GM12891 (cell line): ENCODE measurements at regions not wholly inside any gene's neighbourhood (a gene's known extent, or its start where the extent isn't known, plus 50 kb on each side); places are given as distances from the start of the nearest gene placed in this dataset.

Experiments
- DNase-seq: peaks from one replicate; pipeline ENCODE4 v3.0.0; 2011; ENCODE audit warnings: low spot score; ENCODE audit not compliant: insufficient read length
- FAIRE-seq: peaks from 2 replicates; lab custom pipeline; 2011; peaks lifted over from hg19 to GRCh38; lab: Jason Lieb, UNC
- PAX5 ChIP-seq: IDR thresholded peaks from 2 replicates; pipeline ENCODE4 v1.6.1; 2011; ENCODE audit warnings: low read length, moderate library complexity, mild to moderate bottlenecking; ENCODE audit not compliant: insufficient read depth, severe bottlenecking
- POLR2A ChIP-seq: IDR thresholded peaks from 2 replicates; pipeline ENCODE4 v1.6.1; 2011; ENCODE audit warnings: low read depth, low read length, control low read depth
- POLR2AphosphoS5 ChIP-seq: IDR thresholded peaks from 2 replicates; pipeline ENCODE4 v1.6.1; 2011; ENCODE audit warnings: low read depth, low read length, control low read depth
- POU2F2 ChIP-seq: IDR thresholded peaks from 2 replicates; pipeline ENCODE4 v1.6.1; 2011; ENCODE audit warnings: low read depth, mild to moderate bottlenecking, control low read depth, low read length, moderate library complexity
- SPI1 ChIP-seq: IDR thresholded peaks from 2 replicates; pipeline ENCODE4 v1.6.1; 2011; ENCODE audit warnings: low read depth, low read length, control low read depth
- TAF1 ChIP-seq: IDR thresholded peaks from 2 replicates; pipeline ENCODE4 v1.6.1; 2011; ENCODE audit warnings: low read depth, low read length, control low read depth

GRCh38 chr4:32752962-32753361 lies 2032.8 kb downstream of the PCDH7 start:
- TF ChIP-seq POU2F2 (no peak), PAX5 (no peak)
- DNase-seq, result no peak
- no peak for FAIRE-seq

- TF ChIP-seq SPI1 (no peak), TAF1 (no peak), PAX5 (no peak), POU2F2 (no peak)
- FAIRE-seq (no peak), DNase-seq (no peak)
These were observed 2048.7 kb downstream of the PCDH7 start for GRCh38 chr4:32768664-32769389.

- FAIRE-seq (no peak), DNase-seq (no peak)
- TF ChIP-seq TAF1 (no peak), POLR2AphosphoS5 (no peak), SPI1 (no peak), POU2F2 (no peak), PAX5 (no peak), POLR2A (no peak)
These were observed 2051.3 kb downstream of the PCDH7 start for GRCh38 chr4:32771491-32771890.

- DNase-seq (no peak), FAIRE-seq (no peak)
These were observed 2054.9 kb downstream of the PCDH7 start for GRCh38 chr4:32775049-32775448.

GRCh38 chr4:32776435-32777203 lies 2056.4 kb downstream of the PCDH7 start:
- TF ChIP-seq TAF1, result no peak
- TF ChIP-seq POLR2A, result no peak
- no peak for TF ChIP-seq POLR2AphosphoS5
- no peak for TF ChIP-seq PAX5
- TF ChIP-seq POU2F2, result no peak
- no peak for TF ChIP-seq SPI1
- FAIRE-seq (no peak), DNase-seq (no peak)

More at GRCh38 chr4:32775049-32775448, 2054.9 kb downstream of the PCDH7 start:
- no peak for TF ChIP-seq POU2F2
- TF ChIP-seq POLR2A, result no peak
- TF ChIP-seq SPI1, result no peak
- TF ChIP-seq PAX5, result no peak
- TF ChIP-seq TAF1, result no peak
- TF ChIP-seq POLR2AphosphoS5, result no peak

- FAIRE-seq (no peak), DNase-seq (no peak)
- no peak for TF ChIP-seq POLR2A
- no peak for TF ChIP-seq POU2F2
- TF ChIP-seq POLR2AphosphoS5, result no peak
- no peak for TF ChIP-seq PAX5
- no peak for TF ChIP-seq SPI1
- TF ChIP-seq TAF1, result no peak
These were observed 2057.9 kb downstream of the PCDH7 start for GRCh38 chr4:32778025-32778424.

- TF ChIP-seq TAF1 (no peak), POU2F2 (no peak), SPI1 (no peak), POLR2AphosphoS5 (no peak), POLR2A (no peak), PAX5 (no peak)
- DNase-seq (no peak), FAIRE-seq (no peak)
These were observed 2058.8 kb downstream of the PCDH7 start for GRCh38 chr4:32778938-32779337.

GRCh38 chr4:32789026-32789608 lies 2068.9 kb downstream of the PCDH7 start:
- FAIRE-seq (no peak), DNase-seq (no peak)
- TF ChIP-seq POLR2A (no peak), POU2F2 (no peak), POLR2AphosphoS5 (no peak), PAX5 (no peak), SPI1 (no peak), TAF1 (no peak)

GRCh38 chr4:32790803-32791202 lies 2070.6 kb downstream of the PCDH7 start:
- DNase-seq (no peak), FAIRE-seq (no peak)
- TF ChIP-seq POLR2AphosphoS5 (no peak), PAX5 (no peak), POU2F2 (no peak), SPI1 (no peak), TAF1 (no peak), POLR2A (no peak)

- FAIRE-seq, result no peak
- no peak for DNase-seq
- no peak for TF ChIP-seq POU2F2
- no peak for TF ChIP-seq POLR2A
- TF ChIP-seq POLR2AphosphoS5, result no peak
- TF ChIP-seq PAX5, result no peak
- TF ChIP-seq SPI1, result no peak
These were observed 2078.4 kb downstream of the PCDH7 start for GRCh38 chr4:32798471-32799159.
